HG03558 (cell line): ENCODE measurements at regions not wholly inside any gene's neighbourhood (a gene's known extent, or its start where the extent isn't known, plus 50 kb on each side); places are given as distances from the start of the nearest gene placed in this dataset.

ENCODE experiments used
- ATAC-seq: cut with Tn5 transposase; IDR thresholded peaks from one replicate; pipeline ENCODE4 v1.9.1; 2021; ENCODE audit warnings: moderate number of reproducible peaks; ENCODE audit not compliant: unreplicated experiment; ENCODE audit errors: extremely low read depth

DNA sequence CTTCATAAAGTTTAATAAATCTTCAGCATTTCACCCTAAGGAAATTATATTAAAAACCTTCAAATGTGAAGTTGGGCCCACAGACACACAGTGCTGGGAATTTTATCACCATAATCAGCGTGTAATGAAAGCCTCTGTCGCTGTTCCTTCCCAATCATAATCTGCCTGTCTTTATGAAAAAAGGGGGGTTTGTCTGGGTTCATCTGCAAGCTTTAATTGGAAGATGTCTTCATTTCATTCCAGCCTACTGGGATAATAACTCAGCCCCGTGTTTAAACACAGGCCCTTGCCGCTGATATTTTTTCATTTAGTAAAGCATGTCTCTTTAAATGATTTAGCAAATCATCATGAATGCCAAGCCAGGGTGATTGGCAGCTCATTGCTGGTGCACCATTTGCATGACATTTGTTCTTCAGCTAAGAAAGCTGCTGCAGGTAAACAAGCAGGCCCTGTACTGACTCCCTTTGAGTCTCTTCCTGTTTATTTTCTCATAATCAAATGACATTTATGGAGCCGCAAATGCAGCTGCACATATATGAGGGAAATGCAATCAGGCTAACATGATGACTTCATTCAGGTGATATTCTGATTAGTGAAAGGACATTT, 362.9 kb upstream of the TLE4 start:
- ATAC-seq: no peak

DNA sequence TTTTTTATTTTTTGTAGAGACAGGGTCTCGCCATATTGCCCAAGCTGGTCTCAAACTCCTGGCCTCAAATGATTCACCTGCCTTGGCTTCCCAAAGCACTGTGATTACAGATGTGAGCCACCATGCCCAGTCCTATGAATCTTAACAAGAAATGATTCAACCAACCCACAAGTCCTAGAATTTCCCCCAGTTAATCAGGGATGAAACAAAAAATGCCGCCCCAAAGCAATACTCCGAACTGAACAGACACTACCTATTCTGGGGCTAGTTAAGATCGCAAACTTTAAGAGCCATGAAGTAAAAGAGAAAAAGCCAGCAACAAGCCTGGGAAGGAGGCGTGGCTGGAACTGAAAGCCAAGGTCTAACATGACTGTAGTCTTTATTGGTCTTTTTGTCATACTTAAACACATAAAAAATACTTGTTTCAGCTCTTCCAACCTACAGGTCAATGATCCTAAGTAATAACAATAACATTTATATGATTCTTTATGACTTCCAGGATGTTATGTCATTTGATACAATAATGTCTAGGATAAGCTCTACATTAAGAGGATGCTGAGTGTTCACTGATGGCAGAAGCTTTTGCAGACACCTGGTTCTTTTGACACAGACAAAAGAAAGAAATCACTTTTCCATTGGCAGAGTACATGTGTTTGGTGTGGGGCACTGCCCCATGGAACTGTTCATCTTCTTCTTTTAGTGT, 361.1 kb upstream of the TLE4 start:
- no peak for ATAC-seq

DNA sequence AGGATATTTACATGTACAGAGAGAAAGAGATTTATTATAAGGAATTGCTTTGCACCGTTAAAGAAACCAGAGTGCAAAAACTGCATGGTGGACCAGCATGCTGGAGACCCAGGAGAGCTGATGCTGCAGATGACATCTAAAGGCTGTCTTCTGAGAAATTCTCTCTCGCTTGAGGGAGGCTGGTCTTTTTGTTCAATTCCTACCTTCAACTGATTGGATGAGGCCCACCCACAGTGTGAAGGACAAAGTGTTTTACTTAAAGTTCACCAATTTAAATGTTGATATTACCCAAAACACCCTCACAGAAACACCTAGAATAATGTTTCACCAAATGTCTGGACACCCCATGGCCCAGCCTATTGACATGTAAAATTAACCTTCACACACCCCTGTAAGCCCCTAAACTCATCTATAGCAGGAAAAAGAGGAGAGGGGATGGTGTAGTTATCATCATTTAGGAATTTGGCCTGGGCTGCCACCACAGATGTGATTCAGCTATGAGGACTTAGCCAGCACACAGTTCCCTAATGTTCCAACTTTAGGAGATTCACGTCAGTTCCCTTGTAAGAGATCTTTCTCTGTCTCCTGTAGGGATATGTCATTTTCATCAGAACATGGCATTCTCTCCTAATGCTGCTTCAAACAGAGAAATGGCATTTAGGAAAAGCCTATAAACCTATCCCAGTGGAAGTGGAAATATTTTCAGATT, 358.2 kb upstream of the TLE4 start:
- no peak for ATAC-seq

DNA sequence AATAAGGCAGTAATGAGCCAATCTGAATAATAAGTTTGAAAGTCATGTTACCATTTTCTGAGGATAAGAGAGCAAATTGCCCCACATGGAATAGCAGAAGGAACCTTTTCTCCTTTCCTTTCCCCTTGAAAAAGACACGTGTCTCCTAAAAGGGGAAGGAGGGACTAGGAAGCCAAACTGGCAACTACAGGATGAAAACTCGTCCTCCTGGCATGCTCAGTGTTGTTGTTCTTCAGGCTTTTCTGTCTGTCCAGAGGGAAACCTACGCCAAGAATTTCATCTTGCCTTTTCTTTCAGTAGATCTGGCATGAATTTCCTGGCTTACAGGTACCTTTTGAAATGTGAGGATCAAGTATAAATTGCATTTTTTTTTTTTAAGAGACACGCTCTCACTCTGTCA, 355.9 kb upstream of the TLE4 start:
- ATAC-seq: no peak

DNA sequence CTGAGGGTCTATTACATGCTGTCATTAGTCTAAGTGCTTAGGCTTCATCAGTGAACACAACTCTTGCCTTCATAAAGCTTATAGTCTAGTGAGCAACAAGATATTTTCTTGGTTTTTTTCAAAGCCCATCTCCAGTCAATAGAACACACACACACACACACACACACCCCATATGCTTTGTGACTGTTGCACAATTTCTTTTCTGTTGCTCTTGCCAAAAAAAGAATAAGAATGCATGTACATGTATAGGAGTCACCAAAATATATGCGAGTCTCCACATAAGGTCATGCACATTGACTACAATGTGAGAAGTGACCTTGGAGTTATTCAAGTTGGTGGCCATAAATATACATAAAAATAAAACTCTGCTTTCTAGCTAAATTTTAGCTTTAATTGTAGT, 351.5 kb upstream of the TLE4 start:
- no peak for ATAC-seq

DNA sequence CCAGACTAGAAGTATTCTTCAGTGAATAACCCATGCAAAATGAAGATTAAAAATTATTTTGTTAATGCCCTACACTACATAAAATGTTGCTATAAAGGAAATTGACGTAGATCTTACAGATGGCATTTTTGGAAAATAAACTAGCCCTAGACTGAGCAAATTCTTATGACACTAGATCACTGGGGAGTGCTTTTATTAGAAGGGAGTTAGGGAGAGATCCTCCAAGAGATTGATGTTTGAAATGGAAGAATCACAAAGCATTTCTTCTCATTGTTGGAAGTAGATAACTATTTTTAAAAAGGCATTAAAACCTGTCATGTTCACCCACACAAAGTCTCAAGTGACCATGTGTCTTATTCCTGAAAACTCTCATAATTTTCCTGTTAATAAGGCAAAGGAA, 351.1 kb upstream of the TLE4 start:
- ATAC-seq: no peak

DNA sequence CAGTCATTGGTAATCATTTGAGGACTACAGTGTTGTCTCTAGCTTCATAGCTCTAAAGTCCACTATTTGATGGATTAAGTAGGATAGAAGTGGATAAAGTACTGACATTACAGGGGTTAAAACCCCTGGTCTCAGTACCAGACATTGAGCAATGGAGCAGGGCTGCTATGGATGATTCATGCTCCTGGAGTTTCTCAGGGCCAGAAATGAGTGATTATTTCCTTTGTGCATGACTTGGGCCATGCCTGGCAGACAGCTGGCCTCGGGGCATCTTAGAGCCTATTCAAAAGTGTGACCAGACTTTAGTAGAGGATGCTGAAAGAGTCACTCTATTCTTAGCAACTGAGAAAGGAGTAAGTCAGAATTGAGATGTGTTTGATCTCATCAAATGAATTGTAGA, 350.7 kb upstream of the TLE4 start:
- ATAC-seq: no peak

DNA sequence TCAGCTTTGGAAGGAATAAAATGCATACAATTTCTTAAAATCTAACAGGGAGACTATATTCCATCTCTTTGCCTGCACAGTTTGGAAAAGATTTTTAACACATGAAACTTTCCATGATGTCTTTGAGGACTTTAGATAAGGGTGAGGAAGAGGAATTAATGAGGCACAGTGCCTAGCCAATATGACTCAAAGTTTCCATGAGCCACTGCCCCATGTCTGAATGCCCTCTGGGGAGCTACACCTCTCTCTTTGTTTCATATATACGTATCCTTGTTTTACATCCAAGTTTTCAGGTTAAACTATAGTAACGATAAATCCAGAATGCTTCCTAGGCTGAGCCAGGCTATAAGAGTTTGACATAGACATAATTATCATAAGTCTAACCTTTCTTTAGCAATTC, 349.3 kb upstream of the TLE4 start:
- ATAC-seq: no peak

DNA sequence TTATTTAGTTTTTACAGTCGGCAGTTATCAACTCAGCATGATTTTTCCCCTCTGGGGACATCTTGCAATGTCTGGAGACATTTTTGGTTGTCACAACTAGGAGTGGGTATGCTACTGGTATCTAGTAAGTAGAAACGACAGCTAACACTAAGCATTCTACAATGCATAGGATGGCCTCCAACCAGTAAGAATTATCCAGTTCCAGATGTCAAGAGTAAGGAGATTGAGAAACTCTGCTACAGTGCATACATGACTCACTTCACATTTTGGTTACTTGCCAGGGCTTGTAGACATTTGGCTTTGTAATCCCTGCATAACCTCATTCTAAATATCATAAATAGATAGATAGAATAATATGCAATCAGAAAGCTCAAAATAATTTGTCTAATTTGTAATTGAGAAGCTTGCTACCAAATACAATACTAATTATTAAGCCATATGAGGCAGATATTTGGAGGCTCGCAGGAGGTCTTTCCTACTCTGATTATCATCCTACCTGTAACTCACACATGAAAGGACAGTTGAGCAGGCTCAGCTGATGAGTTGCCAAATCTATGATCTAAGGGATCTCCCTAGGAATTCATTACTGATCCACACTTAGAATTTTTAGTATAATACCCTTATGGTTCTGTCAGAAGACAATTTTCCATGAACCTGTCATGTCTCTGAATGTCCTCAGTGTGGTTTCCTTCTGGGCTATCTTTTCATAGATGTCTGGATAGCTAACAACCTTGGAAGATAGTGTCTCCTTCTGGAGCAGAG, 346.9 kb upstream of the TLE4 start:
- ATAC-seq: no peak

DNA sequence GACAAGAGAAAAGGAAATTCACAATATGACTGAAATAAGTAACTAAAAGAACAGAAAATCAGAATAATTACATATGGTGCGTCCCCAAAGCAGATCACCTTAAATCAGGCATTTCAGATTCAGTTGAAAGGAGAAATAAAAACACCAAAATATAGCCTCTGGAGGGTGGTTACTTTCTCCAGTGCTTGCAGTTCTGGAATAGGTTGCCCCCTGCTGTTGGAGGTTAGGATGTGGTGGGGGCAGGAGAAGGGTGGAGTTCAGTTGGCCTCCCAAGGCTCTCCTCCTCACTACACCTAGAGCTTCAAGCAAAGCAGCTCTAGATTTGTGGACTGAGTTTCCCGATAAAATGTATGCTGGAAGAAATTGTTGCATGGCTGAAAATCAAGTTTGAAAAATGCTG, 338.2 kb upstream of the TLE4 start:
- no peak for ATAC-seq

DNA sequence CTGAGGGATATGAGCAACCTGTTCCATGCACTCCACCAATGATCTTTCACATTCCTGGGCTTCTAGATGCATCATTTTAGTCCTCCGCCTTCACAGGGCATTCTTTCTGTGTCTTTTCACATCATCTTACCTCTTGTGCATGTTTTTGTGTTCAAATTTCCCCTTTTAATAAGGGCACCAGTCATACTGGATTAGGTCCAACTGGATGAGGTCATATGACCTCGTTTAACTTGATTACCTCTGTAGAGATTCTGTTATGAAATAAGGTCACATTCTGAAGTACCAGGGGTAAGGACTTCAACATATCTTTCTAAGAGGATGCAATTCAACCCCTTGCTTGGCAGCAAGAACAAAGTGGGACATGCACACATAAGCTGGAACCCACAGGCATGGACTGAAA, 335.3 kb upstream of the TLE4 start:
- ATAC-seq: no peak

DNA sequence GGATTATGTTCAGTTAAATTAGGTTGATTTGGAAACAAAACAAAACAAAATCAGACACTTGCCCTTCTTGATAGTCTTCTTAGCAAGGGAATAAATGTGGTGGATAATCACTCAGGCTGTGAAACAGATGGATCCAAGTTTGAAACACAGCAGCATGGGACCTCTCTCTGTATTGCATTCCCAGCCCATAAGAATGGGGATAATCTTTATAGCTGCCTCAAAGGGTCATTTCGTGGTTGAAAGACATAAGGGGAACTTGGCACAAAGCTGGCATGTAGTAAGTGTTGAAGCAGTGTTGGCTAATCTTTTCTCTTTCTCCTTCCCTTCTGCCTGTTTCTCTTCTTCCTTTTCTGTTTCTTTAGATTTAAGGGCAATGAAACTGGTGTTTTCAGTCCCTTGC, 333.9 kb upstream of the TLE4 start:
- ATAC-seq: no peak

DNA sequence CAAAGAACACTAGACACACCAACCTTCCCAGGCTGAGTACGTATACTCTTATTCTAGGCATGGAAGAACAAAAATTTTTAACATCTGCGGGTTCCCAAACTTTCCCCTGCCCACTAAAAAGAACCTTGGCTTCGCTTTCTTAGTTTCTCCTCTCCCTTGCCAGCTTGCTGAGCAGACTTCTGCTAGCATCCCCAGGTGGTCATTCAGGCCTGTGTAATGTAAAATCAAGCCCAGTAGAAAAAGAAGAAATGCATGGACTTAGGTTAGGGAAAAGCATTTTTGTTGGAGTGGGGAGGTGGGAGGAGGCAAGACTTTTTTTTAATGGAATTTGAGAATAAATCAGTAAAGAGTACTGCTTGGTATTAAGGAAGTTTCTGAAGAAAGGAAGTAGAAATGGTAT, 331.0 kb upstream of the TLE4 start:
- ATAC-seq: no peak

DNA sequence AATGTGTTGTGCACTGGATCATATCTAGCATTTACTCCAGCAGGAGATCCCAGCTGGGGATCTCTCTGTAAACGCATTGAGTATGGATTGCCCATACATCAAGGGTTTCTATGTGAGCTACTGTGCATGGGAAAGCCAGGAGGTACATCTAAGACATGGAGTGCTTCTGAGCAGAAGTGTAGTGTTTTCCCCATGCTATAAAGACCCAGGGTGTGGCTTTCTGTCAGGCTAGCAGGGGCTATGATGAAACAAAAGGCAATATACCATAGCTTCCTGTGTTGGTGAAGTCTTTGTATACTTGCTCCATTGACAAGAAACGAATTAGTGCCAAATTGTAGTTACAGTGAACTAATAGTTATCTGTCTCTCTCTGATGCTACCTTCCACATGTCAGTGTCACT, 329.3 kb upstream of the TLE4 start:
- ATAC-seq: no peak

DNA sequence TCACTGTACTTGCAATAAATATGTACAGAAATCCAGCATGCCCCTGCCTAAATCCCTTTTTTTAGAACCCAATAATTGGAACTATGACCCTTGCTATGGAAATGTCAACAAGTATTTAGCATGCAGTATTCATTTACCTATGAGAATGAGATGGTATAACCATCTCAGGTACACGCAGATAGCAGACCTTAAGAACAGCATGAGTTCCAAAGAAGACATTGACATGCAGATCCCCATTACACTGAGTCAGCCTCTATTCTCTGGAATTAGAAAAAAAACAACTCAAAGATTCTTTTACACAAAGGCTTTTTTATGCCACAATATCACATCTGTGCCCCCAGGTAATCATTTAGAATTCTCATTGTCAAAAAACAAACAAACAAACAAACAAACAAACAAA, 325.6 kb upstream of the TLE4 start:
- no peak for ATAC-seq

DNA sequence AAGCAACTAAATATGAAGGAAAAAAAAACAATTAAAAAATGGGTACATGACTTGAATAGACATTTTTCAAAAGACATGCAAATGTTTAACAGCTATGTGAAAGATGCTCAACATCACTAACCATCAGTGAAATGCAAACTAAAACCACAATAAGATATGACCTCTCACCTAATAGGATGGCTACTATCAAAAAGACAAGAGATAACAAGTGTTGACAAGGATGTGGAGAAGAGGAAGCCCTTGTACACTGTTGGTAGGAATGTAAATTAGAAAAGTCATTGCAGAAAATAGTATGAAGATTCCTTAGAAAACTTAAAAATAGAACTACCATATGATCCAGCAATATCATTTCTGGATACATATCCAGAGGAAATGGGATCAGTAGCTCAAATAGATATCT, 324.7 kb upstream of the TLE4 start:
- no peak for ATAC-seq

DNA sequence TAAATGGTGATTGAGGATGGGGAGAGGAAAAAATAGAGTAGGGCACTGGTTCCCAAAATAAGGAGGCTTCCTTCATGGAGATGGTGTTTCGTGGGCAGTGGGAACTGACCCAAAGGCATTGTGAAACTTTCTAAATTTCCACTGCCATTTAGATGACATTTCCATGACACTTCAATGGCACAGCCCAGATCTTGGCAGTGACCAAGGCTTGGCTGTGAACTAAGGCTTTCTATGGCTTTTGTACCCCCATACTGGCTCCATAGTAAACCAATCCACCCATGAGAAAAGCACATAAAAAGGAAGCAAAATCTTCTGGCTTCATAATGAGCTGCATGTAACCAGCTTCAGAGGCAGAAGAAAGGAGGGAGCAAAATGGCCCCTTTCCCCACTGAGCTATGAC, 321.0 kb upstream of the TLE4 start:
- ATAC-seq: no peak

DNA sequence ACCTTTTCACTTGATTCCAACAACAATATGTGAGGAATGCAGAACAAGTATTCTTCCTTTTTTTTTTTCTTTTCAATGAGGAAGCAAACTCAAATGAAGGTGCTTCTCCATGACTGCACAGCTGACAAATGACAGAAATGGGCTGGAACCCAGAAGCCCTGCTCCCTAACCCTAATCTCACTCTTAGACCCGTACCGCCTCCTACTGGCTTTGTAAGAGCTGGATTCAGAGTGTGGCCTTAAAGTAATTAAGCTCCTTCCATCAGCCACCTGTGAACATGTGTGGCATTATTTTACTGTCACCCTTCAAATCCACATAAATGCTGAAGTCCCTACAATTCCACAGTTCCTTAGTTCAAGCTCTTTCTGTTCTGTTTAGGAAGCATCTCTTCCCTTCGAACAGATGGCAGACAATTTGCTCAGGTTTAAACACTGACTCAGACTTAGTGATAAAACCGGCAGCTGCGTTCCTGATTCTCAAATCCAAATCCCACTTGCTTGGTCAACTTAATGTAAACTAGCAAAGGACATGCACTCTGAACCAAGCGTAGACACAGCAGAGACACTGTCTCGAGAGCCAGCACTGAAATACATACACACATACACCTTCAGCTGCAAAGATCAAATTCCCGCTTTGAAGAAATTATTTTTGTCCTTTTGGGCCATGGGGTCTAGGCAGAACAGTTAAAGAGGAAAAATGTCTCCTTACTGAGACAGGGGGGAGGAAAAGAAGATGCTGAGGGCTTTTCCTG, 316.7 kb upstream of the TLE4 start:
- ATAC-seq: no peak

DNA sequence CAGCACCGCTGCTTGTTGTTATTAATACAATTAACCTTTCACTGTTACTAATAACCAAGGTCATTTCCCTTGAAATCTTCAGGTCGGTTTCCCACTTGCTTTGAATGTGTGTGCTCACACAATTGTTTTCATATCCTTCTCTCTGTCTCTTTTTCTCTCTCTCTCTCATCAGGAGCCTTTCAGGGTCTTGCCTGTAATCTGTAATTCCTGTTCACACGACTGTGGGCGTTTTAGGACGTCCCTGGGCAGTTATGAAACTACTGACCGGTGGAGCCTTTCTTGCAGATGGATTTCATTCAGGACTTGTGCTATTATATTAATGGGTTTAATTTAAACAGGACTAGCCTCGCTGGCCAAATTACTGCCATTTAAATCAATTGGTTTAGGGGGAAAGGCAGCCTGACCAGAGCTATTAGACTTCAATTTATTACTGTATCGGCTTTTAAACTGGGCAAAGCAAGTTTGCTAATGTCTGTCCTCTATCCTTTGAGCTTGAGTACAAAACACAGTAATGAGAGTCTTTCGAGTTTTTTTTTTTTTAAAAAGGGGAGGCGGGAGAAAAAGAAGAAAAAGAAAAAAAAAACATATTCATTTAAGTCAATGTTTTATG, 316.0 kb upstream of the TLE4 start:
- no peak for ATAC-seq

DNA sequence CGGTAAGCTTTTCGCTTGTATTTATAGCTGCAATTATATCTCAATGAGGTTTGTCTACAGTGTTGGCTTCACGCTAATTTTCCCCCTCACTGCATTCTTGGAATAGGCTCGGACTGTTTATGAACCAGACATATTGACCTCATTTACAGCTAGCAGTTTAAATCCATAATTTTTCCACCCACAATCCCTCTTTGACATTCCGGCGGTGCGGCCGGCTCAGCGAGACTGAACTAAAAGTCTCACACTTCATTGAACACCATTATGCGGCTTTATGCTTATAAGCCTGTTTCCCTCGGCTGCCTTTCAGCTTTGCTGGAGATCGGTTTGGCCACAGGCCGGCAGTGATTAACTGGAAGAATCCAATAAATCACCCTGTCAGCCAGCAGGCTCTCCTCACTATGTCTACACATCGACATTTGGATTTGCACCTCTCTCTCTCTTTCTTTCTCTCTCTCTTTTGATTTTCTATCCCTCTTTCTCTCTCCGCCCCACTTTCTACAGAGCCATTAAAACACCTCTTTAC, 315.0 kb upstream of the TLE4 start:
- no peak for ATAC-seq
